Hepatocyte (in vitro differentiated cells): ENCODE measurements at regions not wholly inside any gene's neighbourhood (a gene's known extent, or its start where the extent isn't known, plus 50 kb on each side); places are given as distances from the start of the nearest gene placed in this dataset.

ENCODE experiments used
- DNase-seq: peaks from one replicate; pipeline ENCODE4 v3.0.0-alpha.2; 2016; ENCODE audit warnings: low spot score
- H2AFZ ChIP-seq: fragments of 200-600 bp; sonication (generic); 2 replicates; pipeline ENCODE4 v1.6.0; 2016; ENCODE audit warnings: antibody characterized with exemption, mild to moderate bottlenecking
- H3K27ac ChIP-seq: fragments of 200-600 bp; sonication (generic); 2 replicates; pipeline ENCODE4 v1.5.1; 2016; ENCODE audit warnings: mild to moderate bottlenecking
- H3K27me3 ChIP-seq: fragments of 200-600 bp; sonication (generic); 2 replicates; pipeline ENCODE4 v1.6.1; 2016
- H3K36me3 ChIP-seq: fragments of 200-600 bp; sonication (generic); replicated peaks from 2 replicates; pipeline ENCODE4 v1.5.1; 2016; ENCODE audit warnings: low read depth; ENCODE audit not compliant: insufficient read depth
- H3K4me1 ChIP-seq: fragments of 200-600 bp; sonication (generic); 2 replicates; pipeline ENCODE4 v1.5.1; 2016; ENCODE audit warnings: mild to moderate bottlenecking, moderate library complexity; ENCODE audit not compliant: insufficient read depth
- H3K4me2 ChIP-seq: fragments of 200-600 bp; sonication (generic); 2 replicates; pipeline ENCODE4 v1.6.0; 2016
- H3K4me3 ChIP-seq: fragments of 200-600 bp; sonication (generic); 2 replicates; pipeline ENCODE4 v1.5.1; 2016; ENCODE audit warnings: mild to moderate bottlenecking
- H3K79me2 ChIP-seq: fragments of 200-600 bp; sonication (generic); 2 replicates; pipeline ENCODE4 v1.6.0; 2017; ENCODE audit warnings: mild to moderate bottlenecking
- H3K9me2 ChIP-seq: fragments of 200-600 bp; sonication (generic); replicated peaks from 2 replicates; pipeline ENCODE4 v1.6.0; 2017; ENCODE audit warnings: mild to moderate bottlenecking; ENCODE audit not compliant: insufficient read depth
- H3K9me3 ChIP-seq: fragments of 200-600 bp; sonication (generic); 2 replicates; pipeline ENCODE4 v1.5.1; 2016; ENCODE audit warnings: low read depth, mild to moderate bottlenecking
- H4K20me1 ChIP-seq: fragments of 200-600 bp; sonication (generic); 2 replicates; pipeline ENCODE4 v1.6.0; 2016; ENCODE audit warnings: mild to moderate bottlenecking; ENCODE audit not compliant: insufficient read depth, poor library complexity, severe bottlenecking
- CTCF ChIP-seq: fragments of 200-600 bp; sonication (generic); IDR thresholded peaks from 2 replicates; pipeline ENCODE4 v1.5.1; 2016; ENCODE audit warnings: antibody characterized with exemption, mild to moderate bottlenecking; ENCODE audit not compliant: poor library complexity
- EZH2 ChIP-seq: fragments of 200-600 bp; sonication (generic); IDR thresholded peaks from 2 replicates; pipeline ENCODE4 v1.6.1; 2016; ENCODE audit warnings: antibody characterized with exemption, mild to moderate bottlenecking, borderline replicate concordance
- EZH2phosphoT487 ChIP-seq: fragments of 200-600 bp; sonication (generic); IDR thresholded peaks from one replicate; pipeline ENCODE4 v1.6.1; 2018; ENCODE audit warnings: antibody characterized with exemption, mild to moderate bottlenecking, low read depth, moderate library complexity; ENCODE audit not compliant: unreplicated experiment, severe bottlenecking
- WGBS: methylation state at CpG from one replicate; pipeline ENCODE4 v1.1.6; 2016; ENCODE audit warnings: low lambda C conversion rate; ENCODE audit errors: missing lambda C conversion rate; 5-methylcytosine and 5-hydroxymethylcytosine counted together

- no peak for DNase-seq
- Histone ChIP-seq H3K4me2 (no peak overlapping the region), H3K27ac (no peak overlapping the region), H2AFZ (no peak overlapping the region), H3K36me3 (no peaks in the 10 kb centered on the region), H4K20me1 (no peaks in the 10 kb centered on the region), H3K9me2 (no peaks in the 10 kb centered on the region), H3K27me3 (no peaks in the 10 kb centered on the region), H3K9me3 (no peaks in the 10 kb centered on the region), H3K79me2 (no peaks in the 10 kb centered on the region), H3K4me1 (no peaks in the 10 kb centered on the region), H3K4me3 (no peak overlapping the region)
- WGBS, result 64% methylated on average over 2 of the region's 2 CpGs
- no peak for TF ChIP-seq EZH2phosphoT487
Measured at GRCh38 chr5:31137676-31138075, 55.8 kb upstream of the CDH6 start.

- no peak overlapping the region for H3K27ac ChIP-seq
Measured at GRCh38 chr5:31135542-31135941, 57.9 kb upstream of the CDH6 start.

GRCh38 chr5:31133488-31133887, 60.0 kb upstream of the CDH6 start:
- H3K9me2 ChIP-seq, result no peaks in the 10 kb centered on the region
- no peak overlapping the region for H2AFZ ChIP-seq
- H4K20me1 ChIP-seq, result no peaks in the 10 kb centered on the region
- no peak overlapping the region for H3K4me3 ChIP-seq
- H3K36me3 ChIP-seq, result no peaks in the 10 kb centered on the region
- no peak for DNase-seq
- TF ChIP-seq CTCF (no peak), EZH2phosphoT487 (no peak), EZH2 (no peak)
- 78% methylated on average over 4 of the region's 4 CpGs for WGBS
- no peak overlapping the region for H3K4me2 ChIP-seq
- H3K9me3 ChIP-seq, result no peaks in the 10 kb centered on the region
- no peak overlapping the region for H3K27ac ChIP-seq
- no peaks in the 10 kb centered on the region for H3K27me3 ChIP-seq
- H3K79me2 ChIP-seq, result no peaks in the 10 kb centered on the region
- H3K4me1 ChIP-seq, result no peaks in the 10 kb centered on the region

More at GRCh38 chr5:31135542-31135941, 57.9 kb upstream of the CDH6 start:
- DNase-seq, result no peak
- H3K27me3 ChIP-seq, result no peaks in the 10 kb centered on the region
- H3K9me3 ChIP-seq, result no peaks in the 10 kb centered on the region
- H3K4me1 ChIP-seq, result no peaks in the 10 kb centered on the region
- TF ChIP-seq CTCF (no peak), EZH2 (no peak), EZH2phosphoT487 (no peak)
- H3K4me3 ChIP-seq, result no peak overlapping the region
- H2AFZ ChIP-seq, result no peak overlapping the region
- no peaks in the 10 kb centered on the region for H3K9me2 ChIP-seq
- 90% methylated on average over 5 of the region's 5 CpGs for WGBS
- no peak overlapping the region for H3K4me2 ChIP-seq
- H3K79me2 ChIP-seq, result no peaks in the 10 kb centered on the region
- no peaks in the 10 kb centered on the region for H4K20me1 ChIP-seq
- H3K36me3 ChIP-seq, result no peaks in the 10 kb centered on the region

DNA sequence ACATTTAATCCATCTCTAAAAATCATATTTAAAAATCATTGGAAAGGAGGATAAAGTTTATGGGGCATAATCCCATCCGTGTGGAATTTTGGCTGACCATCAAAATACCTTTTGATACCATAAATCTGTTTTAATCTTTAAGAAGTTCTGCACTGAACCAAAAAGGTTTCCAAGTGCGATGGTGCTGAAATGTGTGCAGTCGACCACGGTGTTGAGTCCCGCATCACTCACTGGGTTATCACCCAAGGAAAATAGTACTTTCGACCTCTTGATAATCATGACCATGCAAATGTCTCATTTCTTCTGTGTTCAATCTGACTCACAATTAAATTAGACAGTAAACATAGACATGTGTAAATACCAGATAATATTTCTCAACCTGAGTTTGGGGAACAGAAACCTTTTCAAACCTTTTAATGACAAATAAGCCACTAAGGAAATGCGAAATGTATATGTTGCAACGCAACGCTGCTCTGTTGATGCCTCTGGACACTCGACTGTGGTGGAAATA, 62.0 kb upstream of the CDH6 start:
- Histone ChIP-seq H3K4me3 (no peak overlapping the region), H3K27me3 (no peaks in the 10 kb centered on the region), H3K4me2 (no peak overlapping the region), H3K79me2 (no peaks in the 10 kb centered on the region), H3K9me2 (no peaks in the 10 kb centered on the region), H3K36me3 (no peaks in the 10 kb centered on the region), H3K9me3 (no peaks in the 10 kb centered on the region), H3K4me1 (no peaks in the 10 kb centered on the region), H3K27ac (no peak overlapping the region), H4K20me1 (no peaks in the 10 kb centered on the region), H2AFZ (no peak overlapping the region)
- no peak for DNase-seq
- TF ChIP-seq CTCF (no peak), EZH2 (no peak), EZH2phosphoT487 (no peak)
- 85% methylated on average over 10 of the region's 10 CpGs for WGBS
